ENCODE measurements at regions not wholly inside any gene's neighbourhood (a gene's known extent, or its start where the extent isn't known, plus 50 kb on each side); places are given as distances from the start of the nearest gene placed in this dataset.
"Not testable (repeated sequence)": the region's sequence is repeated elsewhere in the genome, so short reads cannot be mapped to it uniquely, and the experiment has no call there.

GRCh38 chr15:69568173-69569009 lies 115.8 kb downstream of the RPLP1 start:
- no peaks in the 10 kb centered on the region for H4K20me1 ChIP-seq (ENCODE audit: insufficient read depth, low read length, poor library complexity, severe bottlenecking)
- no peaks in the 10 kb centered on the region for H3K27me3 ChIP-seq (ENCODE audit: insufficient read depth, low read length, poor library complexity, severe bottlenecking)
- no peaks in the 10 kb centered on the region for H3K9me2 ChIP-seq (replicated peaks; ENCODE audit: low read depth, low read length)
- TF ChIP-seq, protein P1, sequence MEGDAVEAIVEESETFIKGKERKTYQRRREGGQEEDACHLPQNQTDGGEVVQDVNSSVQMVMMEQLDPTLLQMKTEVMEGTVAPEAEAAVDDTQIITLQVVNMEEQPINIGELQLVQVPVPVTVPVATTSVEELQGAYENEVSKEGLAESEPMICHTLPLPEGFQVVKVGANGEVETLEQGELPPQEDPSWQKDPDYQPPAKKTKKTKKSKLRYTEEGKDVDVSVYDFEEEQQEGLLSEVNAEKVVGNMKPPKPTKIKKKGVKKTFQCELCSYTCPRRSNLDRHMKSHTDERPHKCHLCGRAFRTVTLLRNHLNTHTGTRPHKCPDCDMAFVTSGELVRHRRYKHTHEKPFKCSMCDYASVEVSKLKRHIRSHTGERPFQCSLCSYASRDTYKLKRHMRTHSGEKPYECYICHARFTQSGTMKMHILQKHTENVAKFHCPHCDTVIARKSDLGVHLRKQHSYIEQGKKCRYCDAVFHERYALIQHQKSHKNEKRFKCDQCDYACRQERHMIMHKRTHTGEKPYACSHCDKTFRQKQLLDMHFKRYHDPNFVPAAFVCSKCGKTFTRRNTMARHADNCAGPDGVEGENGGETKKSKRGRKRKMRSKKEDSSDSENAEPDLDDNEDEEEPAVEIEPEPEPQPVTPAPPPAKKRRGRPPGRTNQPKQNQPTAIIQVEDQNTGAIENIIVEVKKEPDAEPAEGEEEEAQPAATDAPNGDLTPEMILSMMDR (conservative IDR thresholded peaks at IDR 0.05; ENCODE audit: low read length) = no peak
- TF ChIP-seq EZH2phosphoT487 (IDR thresholded peaks at IDR 0.05; ENCODE audit: borderline replicate concordance) = no peak
- no peak overlapping the region for H3K4me2 ChIP-seq (ENCODE audit: low read depth, low read length, poor library complexity, severe bottlenecking)
- no peaks in the 10 kb centered on the region for H3K79me2 ChIP-seq (ENCODE audit: insufficient read depth, low read length)
- H3K36me3 ChIP-seq (ENCODE audit: insufficient read depth, low read length) = no peaks in the 10 kb centered on the region
- H3F3A ChIP-seq (ENCODE audit: low read depth) = no peaks in the 10 kb centered on the region
- H3K4me1 ChIP-seq (ENCODE audit: insufficient read depth, low read length, poor library complexity, severe bottlenecking) = peaks cover 6% of the 10 kb centered on the region
- no peak overlapping the region for H2AFZ ChIP-seq (ENCODE audit: low read length)
- no peak overlapping the region for H3K9ac ChIP-seq (ENCODE audit: low read depth, low read length, poor library complexity, severe bottlenecking)
- H3K4me3 ChIP-seq (ENCODE audit: low read length, poor library complexity, severe bottlenecking) = no peak overlapping the region
- H3K9me3 ChIP-seq (ENCODE audit: insufficient read depth, low read depth, low read length) = no peaks in the 10 kb centered on the region

- H3K4me2 ChIP-seq (ENCODE audit: low read depth, low read length, poor library complexity, severe bottlenecking) = no peak overlapping the region
- H3K4me3 ChIP-seq (ENCODE audit: low read length, poor library complexity, severe bottlenecking) = no peak overlapping the region
- no peaks in the 10 kb centered on the region for H3F3A ChIP-seq (ENCODE audit: low read depth)
- H3K9ac ChIP-seq (ENCODE audit: low read depth, low read length, poor library complexity, severe bottlenecking) = no peak overlapping the region
- H2AFZ ChIP-seq (ENCODE audit: low read length) = no peak overlapping the region
- peaks cover 11% of the 10 kb centered on the region for H3K4me1 ChIP-seq (ENCODE audit: insufficient read depth, low read length, poor library complexity, severe bottlenecking)
- TF ChIP-seq, protein P1 (conservative IDR thresholded peaks at IDR 0.05; ENCODE audit: low read length) = no peak
- TF ChIP-seq EZH2phosphoT487 (IDR thresholded peaks at IDR 0.05; ENCODE audit: borderline replicate concordance) = no peak
- H3K27me3 ChIP-seq (ENCODE audit: insufficient read depth, low read length, poor library complexity, severe bottlenecking) = no peaks in the 10 kb centered on the region
- no peaks in the 10 kb centered on the region for H3K36me3 ChIP-seq (ENCODE audit: insufficient read depth, low read length)
- H3K79me2 ChIP-seq (ENCODE audit: insufficient read depth, low read length) = no peaks in the 10 kb centered on the region
- no peaks in the 10 kb centered on the region for H3K9me3 ChIP-seq (ENCODE audit: insufficient read depth, low read depth, low read length)
- no peaks in the 10 kb centered on the region for H4K20me1 ChIP-seq (ENCODE audit: insufficient read depth, low read length, poor library complexity, severe bottlenecking)
- no peaks in the 10 kb centered on the region for H3K9me2 ChIP-seq (replicated peaks; ENCODE audit: low read depth, low read length)
These were observed 117.8 kb downstream of the RPLP1 start for GRCh38 chr15:69570454-69570853.

GRCh38 chr15:69570997-69571396 lies 118.4 kb downstream of the RPLP1 start:
- no peaks in the 10 kb centered on the region for H3K27me3 ChIP-seq (ENCODE audit: insufficient read depth, low read length, poor library complexity, severe bottlenecking)
- no peaks in the 10 kb centered on the region for H3K36me3 ChIP-seq (ENCODE audit: insufficient read depth, low read length)
- no peaks in the 10 kb centered on the region for H3K9me2 ChIP-seq (replicated peaks; ENCODE audit: low read depth, low read length)
- no peak overlapping the region for H3K9ac ChIP-seq (ENCODE audit: low read depth, low read length, poor library complexity, severe bottlenecking)
- no peaks in the 10 kb centered on the region for H4K20me1 ChIP-seq (ENCODE audit: insufficient read depth, low read length, poor library complexity, severe bottlenecking)
- H3K4me3 ChIP-seq (ENCODE audit: low read length, poor library complexity, severe bottlenecking) = no peak overlapping the region
- H3K9me3 ChIP-seq (ENCODE audit: insufficient read depth, low read depth, low read length) = no peaks in the 10 kb centered on the region
- H3K4me2 ChIP-seq (ENCODE audit: low read depth, low read length, poor library complexity, severe bottlenecking) = no peak overlapping the region
- TF ChIP-seq, protein P1 (conservative IDR thresholded peaks at IDR 0.05; ENCODE audit: low read length) = no peak
- TF ChIP-seq EZH2phosphoT487 (IDR thresholded peaks at IDR 0.05; ENCODE audit: borderline replicate concordance) = no peak
- H3K79me2 ChIP-seq (ENCODE audit: insufficient read depth, low read length) = no peaks in the 10 kb centered on the region
- H3K4me1 ChIP-seq (ENCODE audit: insufficient read depth, low read length, poor library complexity, severe bottlenecking) = peaks cover 16% of the 10 kb centered on the region
- no peak overlapping the region for H2AFZ ChIP-seq (ENCODE audit: low read length)
- no peaks in the 10 kb centered on the region for H3F3A ChIP-seq (ENCODE audit: low read depth)

DNA sequence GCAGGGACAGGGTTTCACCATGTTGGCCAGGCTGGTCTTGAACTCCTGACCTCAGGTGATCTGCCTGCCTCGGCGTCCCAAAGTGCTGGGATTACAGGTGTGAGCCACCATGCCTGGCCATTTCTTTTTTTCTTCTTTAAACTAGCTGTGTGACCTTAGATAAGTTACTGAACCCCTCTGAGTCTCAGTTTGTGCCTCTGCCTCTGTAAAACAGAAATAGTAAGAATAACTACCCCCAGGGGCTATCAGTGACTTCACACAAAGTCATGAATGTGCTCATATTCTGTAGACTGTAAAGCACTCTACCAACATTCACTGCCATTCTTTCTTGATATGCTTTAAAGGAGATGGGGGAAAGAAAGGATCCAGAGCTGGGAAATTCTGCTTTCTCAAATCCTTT lies 120.7 kb downstream of the RPLP1 start:
- H3K9ac ChIP-seq (ENCODE audit: low read depth, low read length, poor library complexity, severe bottlenecking); H2AFZ ChIP-seq (ENCODE audit: low read length); H3F3A ChIP-seq (ENCODE audit: low read depth); H3K9me3 ChIP-seq (ENCODE audit: insufficient read depth, low read depth, low read length); H3K79me2 ChIP-seq (ENCODE audit: insufficient read depth, low read length); H3K36me3 ChIP-seq (ENCODE audit: insufficient read depth, low read length); H3K4me2 ChIP-seq (ENCODE audit: low read depth, low read length, poor library complexity, severe bottlenecking); H3K9me2 ChIP-seq (replicated peaks; ENCODE audit: low read depth, low read length); H3K27me3 ChIP-seq (ENCODE audit: insufficient read depth, low read length, poor library complexity, severe bottlenecking); H3K4me3 ChIP-seq (ENCODE audit: low read length, poor library complexity, severe bottlenecking); H4K20me1 ChIP-seq (ENCODE audit: insufficient read depth, low read length, poor library complexity, severe bottlenecking): not testable (repeated sequence)
- H3K4me1 ChIP-seq (ENCODE audit: insufficient read depth, low read length, poor library complexity, severe bottlenecking) = peaks cover 33% of the 10 kb centered on the region

All from Loucy (cell line).